B cell (primary cell): ENCODE measurements at regions not wholly inside any gene's neighbourhood (a gene's known extent, or its start where the extent isn't known, plus 50 kb on each side); places are given as distances from the start of the nearest gene placed in this dataset.

ENCODE experiments used
- ATAC-seq: fragments of 200-7000 bp; cut with Tn5 transposase; one replicate; pipeline ENCODE4 v1.10.0; 2021; ENCODE audit warnings: low read depth, mild to moderate bottlenecking, moderate number of reproducible peaks, moderate library complexity
- CTCF ChIA-PET: fragments of 350-600 bp; sonication (Branson Sonifier 250); formaldehyde crosslinking; loops from one replicate; lab custom pipeline; 2021; ENCODE audit warnings: antibody characterized with exemption, inconsistent platforms; lab: Charles Lee
- POLR2A ChIA-PET: fragments of 350-600 bp; sonication (Branson Sonifier 250); formaldehyde crosslinking; loops from one replicate; lab custom pipeline; 2021; ENCODE audit warnings: antibody characterized with exemption; lab: Charles Lee
- DNase-seq: peaks from one replicate; pipeline ENCODE4 v3.0.0; 2013
- H2AFZ ChIP-seq: 2 replicates; pipeline ENCODE4 v1.6.1; 2012; ENCODE audit warnings: mild to moderate bottlenecking, low read depth, low read length; ENCODE audit not compliant: insufficient read depth, poor library complexity, severe bottlenecking
- H3K27ac ChIP-seq, 2 donors: 1 replicate in 1 of 2; 2 replicates in 1 of 2; pipeline ENCODE4 v1.5.1; 2012 to 2013; ENCODE audit warnings: low read length in 2 of 2, mild to moderate bottlenecking in 2 of 2, moderate library complexity in 1 of 2
- H3K27me3 ChIP-seq, 4 experiments: fragments of 200-600 bp in 1 of 4; sonication (generic) in 1 of 4; replicated peaks in 1 of 4; 1 replicate in 2 of 4; 2 replicates in 2 of 4; pipeline versions ENCODE4 v1.6.1 to v1.7.0; 2013 to 2016; ENCODE audit warnings: low read length in 3 of 4, mild to moderate bottlenecking in 2 of 4, mixed read lengths in 1 of 4, moderate library complexity in 1 of 4; ENCODE audit not compliant: insufficient read depth in 4 of 4, control insufficient read depth in 3 of 4; ENCODE audit errors: control extremely low read depth in 1 of 4
- H3K36me3 ChIP-seq, 2 experiments: replicated peaks in 1 of 2; 1 replicate in 1 of 2; 2 replicates in 1 of 2; pipeline versions ENCODE4 v1.6.1 to v1.7.1; 2013; ENCODE audit warnings: low read length in 1 of 2; ENCODE audit not compliant: insufficient read depth in 2 of 2, control insufficient read depth in 1 of 2; ENCODE audit errors: control extremely low read depth in 1 of 2, extremely low read depth in 1 of 2
- H3K4me1 ChIP-seq, 2 donors: fragments of 200-600 bp in 1 of 2; sonication (generic) in 1 of 2; 1 replicate in 1 of 2; 2 replicates in 1 of 2; pipeline versions ENCODE4 v1.5.1 to v1.6.1; 2013 to 2017; ENCODE audit warnings: low read length in 2 of 2; ENCODE audit not compliant: control insufficient read depth in 2 of 2, insufficient read depth in 2 of 2
- H3K4me2 ChIP-seq: replicated peaks from 2 replicates; pipeline ENCODE3; 2012; ENCODE audit warnings: mild to moderate bottlenecking, low read depth, low read length; ENCODE audit not compliant: poor library complexity, severe bottlenecking
- H3K4me3 ChIP-seq, 5 experiments: fragments of 200-600 bp in 1 of 5; sonication (generic) in 1 of 5; 1 replicate in 3 of 5; 2 replicates in 2 of 5; pipeline versions ENCODE4 v1.5.1 to v1.7.0; 2011 to 2016; ENCODE audit warnings: low read length in 4 of 5, mild to moderate bottlenecking in 4 of 5, low read depth in 2 of 5, control low read depth in 1 of 5, moderate library complexity in 1 of 5; ENCODE audit not compliant: insufficient read depth in 1 of 5; ENCODE audit errors: control extremely low read depth in 1 of 5, extremely low read depth in 1 of 5
- H3K79me2 ChIP-seq: fragments of 200-600 bp; sonication (generic); one replicate; pipeline ENCODE4 v1.6.0; 2016; ENCODE audit warnings: low read length; ENCODE audit not compliant: control insufficient read depth, insufficient read depth
- H3K9ac ChIP-seq: fragments of 200-600 bp; sonication (generic); 2 replicates; pipeline ENCODE4 v1.6.1; 2017; ENCODE audit warnings: mild to moderate bottlenecking, low read length, moderate library complexity
- H3K9me3 ChIP-seq, 3 donors: one replicate each; pipeline versions ENCODE4 v1.6.1 to v1.7.1; 2013; ENCODE audit warnings: low read length in 2 of 3; ENCODE audit not compliant: control insufficient read depth in 2 of 3, insufficient read depth in 1 of 3; ENCODE audit errors: control extremely low read depth in 1 of 3
- H4K20me1 ChIP-seq: 2 replicates; pipeline ENCODE4 v1.6.0; 2012; ENCODE audit warnings: mild to moderate bottlenecking, low read length; ENCODE audit not compliant: insufficient read depth, control insufficient read depth, poor library complexity, severe bottlenecking
- H3K27ac Mint-ChIP-seq: one replicate; pipeline ENCODE4 v1.8.0; 2021; ENCODE audit warnings: mixed read lengths
- H3K27me3 Mint-ChIP-seq: one replicate; pipeline ENCODE4 v1.8.0; 2021; ENCODE audit warnings: mixed read lengths
- H3K4me1 Mint-ChIP-seq: one replicate; pipeline ENCODE4 v1.8.0; 2021; ENCODE audit warnings: mixed read lengths
- H3K4me3 Mint-ChIP-seq: one replicate; pipeline ENCODE4 v1.8.0; 2021; ENCODE audit warnings: mixed read lengths
- H3K9me3 Mint-ChIP-seq: one replicate; pipeline ENCODE4 v1.8.0; 2022; ENCODE audit warnings: mixed read lengths; ENCODE audit not compliant: insufficient read depth
- EZH2 ChIP-seq: IDR thresholded peaks from 2 replicates; pipeline ENCODE4 v1.6.1; 2012; ENCODE audit warnings: borderline replicate concordance, low read depth, mild to moderate bottlenecking, moderate library complexity, low read length; ENCODE audit not compliant: insufficient read depth, poor library complexity, severe bottlenecking
- WGBS: methylation state at CpG from one replicate; pipeline ENCODE4 v1.1.5; 2013; ENCODE audit warnings: missing lambda C conversion rate; ENCODE audit not compliant: insufficient coverage; 5-methylcytosine and 5-hydroxymethylcytosine counted together
- intact Hi-C: fragments of 100-400 bp; cut with micrococcal nuclease; formaldehyde crosslinking; loops from one replicate; pipeline ENCODE4 v1.10.0; 2022
- TF ChIP-seq, protein P1 (sequence below): fragments of 200-600 bp; IDR thresholded peaks from one replicate; pipeline ENCODE4 v1.8.0; 2022; ENCODE audit warnings: antibody characterized with exemption, mild to moderate bottlenecking

DNA sequence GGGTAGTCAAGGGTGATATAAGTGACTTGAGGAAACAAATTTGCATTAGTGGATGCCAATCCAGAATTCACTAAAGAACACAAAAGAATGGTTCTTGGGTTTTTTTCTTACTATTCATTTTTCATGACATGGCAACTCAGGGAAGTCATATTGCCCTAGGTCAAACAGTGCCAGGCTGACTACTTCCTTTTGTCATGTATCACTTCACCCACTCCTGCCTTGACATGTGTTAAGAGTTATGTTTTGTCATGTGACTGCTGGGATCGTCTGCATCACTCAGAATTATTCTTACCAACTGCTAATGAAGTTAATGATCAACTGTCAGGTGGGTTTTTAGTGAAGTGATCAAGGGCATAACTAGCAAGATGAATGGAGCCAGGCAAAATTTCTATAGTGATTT, 74.2 kb downstream of the PRORP start:
- no peak overlapping the region for H3K4me3 ChIP-seq
- ChIA-PET POLR2A (no interaction called here), CTCF (no interaction called here)
- H3K27me3 Mint-ChIP-seq, result no peaks in the 10 kb centered on the region
- ATAC-seq, result no peak
- peaks cover 10% of the 10 kb centered on the region for H3K4me1 Mint-ChIP-seq
- no peak for DNase-seq
- peaks cover 3% of the 10 kb centered on the region for H3K9me3 Mint-ChIP-seq
- no peak overlapping the region for H2AFZ ChIP-seq
- H4K20me1 ChIP-seq, result no peaks in the 10 kb centered on the region
- H3K36me3 ChIP-seq, result peaks cover 3 to 4% of the 10 kb centered on the region in 2 experiments
- H3K79me2 ChIP-seq, result no peaks in the 10 kb centered on the region
- H3K27me3 ChIP-seq, result no peaks in the 10 kb centered on the region
- WGBS, result no CpG with 5 or more reads among the region's 1 CpG
- H3K27ac Mint-ChIP-seq, result no peak overlapping the region
- no peaks in the 10 kb centered on the region for H3K4me1 ChIP-seq
- intact Hi-C loops, result no loop called here
- H3K4me3 Mint-ChIP-seq, result no peak overlapping the region
- no peak overlapping the region for H3K27ac ChIP-seq
- H3K4me2 ChIP-seq, result no peak overlapping the region
- H3K9me3 ChIP-seq, result peaks cover 0 to 2% (median 0%) of the 10 kb centered on the region in 3 donors
- TF ChIP-seq, protein P1, sequence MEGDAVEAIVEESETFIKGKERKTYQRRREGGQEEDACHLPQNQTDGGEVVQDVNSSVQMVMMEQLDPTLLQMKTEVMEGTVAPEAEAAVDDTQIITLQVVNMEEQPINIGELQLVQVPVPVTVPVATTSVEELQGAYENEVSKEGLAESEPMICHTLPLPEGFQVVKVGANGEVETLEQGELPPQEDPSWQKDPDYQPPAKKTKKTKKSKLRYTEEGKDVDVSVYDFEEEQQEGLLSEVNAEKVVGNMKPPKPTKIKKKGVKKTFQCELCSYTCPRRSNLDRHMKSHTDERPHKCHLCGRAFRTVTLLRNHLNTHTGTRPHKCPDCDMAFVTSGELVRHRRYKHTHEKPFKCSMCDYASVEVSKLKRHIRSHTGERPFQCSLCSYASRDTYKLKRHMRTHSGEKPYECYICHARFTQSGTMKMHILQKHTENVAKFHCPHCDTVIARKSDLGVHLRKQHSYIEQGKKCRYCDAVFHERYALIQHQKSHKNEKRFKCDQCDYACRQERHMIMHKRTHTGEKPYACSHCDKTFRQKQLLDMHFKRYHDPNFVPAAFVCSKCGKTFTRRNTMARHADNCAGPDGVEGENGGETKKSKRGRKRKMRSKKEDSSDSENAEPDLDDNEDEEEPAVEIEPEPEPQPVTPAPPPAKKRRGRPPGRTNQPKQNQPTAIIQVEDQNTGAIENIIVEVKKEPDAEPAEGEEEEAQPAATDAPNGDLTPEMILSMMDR, result no peak
- no peak for TF ChIP-seq EZH2
- no peak overlapping the region for H3K9ac ChIP-seq

DNA sequence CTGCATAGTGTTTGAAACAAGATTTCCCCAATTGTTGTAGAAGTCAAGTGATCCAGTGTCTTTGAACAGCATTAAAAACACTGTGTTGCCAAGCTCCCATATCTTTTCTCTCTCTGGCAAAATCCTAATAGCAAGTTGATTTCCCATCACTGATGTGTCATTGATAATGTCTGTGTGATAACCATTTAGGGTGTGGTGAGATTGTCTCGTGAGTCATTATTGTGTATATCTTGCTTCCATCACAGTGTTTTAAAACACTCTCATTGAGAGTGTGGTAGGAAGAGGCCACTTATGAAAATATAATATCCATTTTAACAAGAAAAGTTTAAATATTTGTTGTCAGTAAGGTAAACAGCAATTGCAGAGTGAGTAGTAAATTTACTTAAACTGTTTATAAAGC, 74.7 kb downstream of the PRORP start:
- Histone ChIP-seq H3K9me3 (peaks cover 0 to 2% (median 0%) of the 10 kb centered on the region in 3 donors), H3K27me3 (no peaks in the 10 kb centered on the region), H3K36me3 (peaks cover 0 to 4% of the 10 kb centered on the region in 2 experiments), H3K79me2 (no peaks in the 10 kb centered on the region), H3K4me3 (no peak overlapping the region), H3K4me2 (no peak overlapping the region), H4K20me1 (no peaks in the 10 kb centered on the region), H2AFZ (no peak overlapping the region), H3K4me1 (no peaks in the 10 kb centered on the region), H3K27ac (no peak overlapping the region), H3K9ac (no peak overlapping the region)
- Mint-ChIP-seq H3K4me1 (peaks cover 10% of the 10 kb centered on the region), H3K27me3 (no peaks in the 10 kb centered on the region), H3K27ac (no peak overlapping the region), H3K9me3 (peaks cover 3% of the 10 kb centered on the region), H3K4me3 (no peak overlapping the region)
- intact Hi-C loops, result no loop called here
- no CpG with 5 or more reads among the region's 1 CpG for WGBS
- CTCF ChIA-PET, result no interaction called here
- TF ChIP-seq, protein P1, result no peak
- TF ChIP-seq EZH2, result no peak
- DNase-seq (no peak), ATAC-seq (no peak)
- POLR2A ChIA-PET, result no interaction called here
